Head of caudate nucleus (tissue), 42 donors: ENCODE measurements at regions not wholly inside any gene's neighbourhood (a gene's known extent, or its start where the extent isn't known, plus 50 kb on each side); places are given as distances from the start of the nearest gene placed in this dataset.
A peak's percentile ranks its signal among the peaks of the same experiment; 100 is the strongest.

ENCODE experiments used
- DNase-seq, 42 donors: peaks; one replicate each; pipeline versions ENCODE4 v3.0.0 to v3.0.0-alpha.2; 2020 to 2021; ENCODE audit warnings: mixed read lengths in 7 of 42
- intact Hi-C: fragments of 100-400 bp; cut with DNase I; formaldehyde crosslinking; loops from one replicate; pipeline ENCODE4 v1.15.0; 2022

DNA sequence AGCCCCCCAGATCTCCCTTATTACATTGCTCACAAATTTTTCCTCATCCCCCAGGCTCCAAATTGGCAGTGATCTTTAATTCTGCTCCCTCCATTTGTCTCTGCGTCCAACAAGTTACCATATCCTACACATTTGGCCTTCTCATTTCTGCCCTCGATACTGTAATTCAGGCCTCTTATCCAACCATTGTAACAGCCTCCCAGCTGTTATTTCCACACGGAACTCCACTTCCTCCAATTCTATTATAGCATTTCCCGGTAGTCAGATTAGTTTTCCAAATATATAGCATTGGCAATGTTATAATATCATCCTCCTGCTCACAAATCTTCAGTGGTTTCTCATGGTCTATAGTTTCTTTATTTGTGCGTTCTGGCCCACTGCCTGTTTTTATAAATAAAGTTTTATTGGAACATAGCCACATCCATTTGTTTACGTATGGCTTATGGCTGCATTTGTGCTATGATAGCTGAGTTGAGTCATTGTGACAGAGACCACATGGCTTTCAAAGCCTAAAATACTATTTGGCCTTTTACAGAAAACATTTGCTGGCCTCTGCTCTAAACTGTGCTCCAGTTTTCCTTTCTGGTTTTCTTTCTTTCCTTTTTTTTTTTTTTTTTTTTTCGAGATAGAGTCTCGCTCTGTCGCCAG, 126.5 kb upstream of the ZNF438 start:
- DNase-seq, result no peak
- intact Hi-C loops, result no loop called here

DNA sequence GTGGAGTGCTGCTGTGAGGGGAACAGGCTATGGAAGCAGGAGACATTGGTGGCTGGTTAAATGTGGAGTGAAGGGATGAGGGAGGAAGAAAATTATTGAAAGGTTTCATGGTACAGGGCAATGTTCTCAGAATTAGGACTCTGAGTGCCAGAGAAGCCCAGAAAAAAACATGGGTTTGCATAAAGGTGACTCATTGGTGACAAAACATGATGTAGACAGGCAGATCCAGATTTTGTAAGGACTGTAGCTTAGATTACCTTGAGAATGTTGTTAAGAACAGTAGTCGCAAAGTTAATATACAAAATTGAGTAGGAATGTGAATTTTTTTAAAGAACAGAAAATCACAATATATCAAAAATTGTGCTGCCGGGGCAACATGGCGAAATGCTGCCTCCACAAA, 134.9 kb upstream of the ZNF438 start:
- intact Hi-C loops, result no loop called here
- DNase-seq, result no peak

DNA sequence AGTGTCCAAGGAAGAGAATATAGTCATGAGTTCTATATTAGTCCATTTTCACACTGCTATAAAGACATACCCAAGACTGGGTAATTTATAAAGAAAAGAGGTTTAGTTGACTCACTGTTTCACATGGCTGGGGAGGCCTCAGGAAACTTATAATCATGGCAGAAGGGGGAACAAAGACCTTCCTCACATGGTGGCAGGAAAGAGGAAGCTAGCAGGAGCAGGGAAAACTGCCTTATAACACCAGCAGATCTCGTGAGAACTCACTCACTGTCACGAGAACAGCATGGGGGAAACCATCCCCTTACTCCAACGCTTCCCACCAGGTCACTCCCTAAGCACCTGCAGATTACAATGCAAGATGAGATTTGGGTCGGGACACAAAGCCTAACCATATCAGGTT, 139.0 kb upstream of the ZNF438 start:
- intact Hi-C loops, result no loop called here
- DNase-seq, result no peak

DNA sequence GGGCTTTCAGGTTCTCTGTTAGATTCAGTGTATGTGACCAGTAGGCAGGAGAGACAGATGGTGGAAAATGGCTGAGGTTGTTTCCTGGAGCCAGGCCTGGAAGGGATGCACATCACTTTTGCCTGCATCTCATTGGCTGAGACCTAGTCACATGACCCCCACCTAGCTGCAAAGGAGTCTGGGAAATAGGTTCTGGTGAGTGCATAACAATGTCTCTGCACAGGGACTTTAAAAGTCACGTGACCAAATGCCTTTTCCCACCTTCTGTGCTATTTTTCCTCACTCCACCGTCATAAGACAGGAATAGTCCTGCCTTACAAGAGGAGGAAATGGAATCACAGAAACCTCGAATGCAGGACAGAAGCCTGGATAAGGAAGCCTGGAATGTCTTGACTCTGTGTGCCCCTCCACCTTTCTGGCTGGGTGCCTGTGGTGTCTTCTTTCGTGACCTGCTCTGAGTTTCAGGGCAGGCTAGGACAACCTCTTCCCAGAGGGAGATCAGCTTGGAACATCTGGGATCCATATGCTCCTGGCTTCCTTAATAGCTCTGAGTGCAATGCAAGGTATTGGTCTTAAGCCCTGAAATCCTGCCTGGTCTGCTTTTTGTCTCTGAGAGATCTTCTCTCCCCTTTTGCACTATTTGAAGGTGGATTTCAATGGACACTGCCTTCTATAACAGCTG, 139.9 kb upstream of the ZNF438 start:
- no peak for DNase-seq

DNA sequence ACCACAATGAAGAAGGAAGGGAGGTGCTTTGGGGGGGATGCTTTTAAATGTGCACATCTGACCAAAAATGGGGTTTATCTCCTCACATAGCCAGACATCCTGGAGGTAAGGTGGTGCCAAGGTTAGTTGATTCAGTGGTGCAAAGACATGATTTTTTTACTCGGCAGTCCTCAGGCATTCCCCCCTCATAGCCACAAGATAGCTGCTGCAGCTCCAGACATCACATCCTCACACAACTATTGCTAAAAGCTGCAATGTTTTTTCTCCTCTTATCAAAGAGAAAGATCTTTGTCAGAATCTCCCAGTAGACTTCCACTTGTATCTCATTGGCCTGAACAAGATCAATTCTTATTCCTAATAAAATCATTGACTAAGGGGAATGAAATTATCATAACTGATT, 141.3 kb upstream of the ZNF438 start:
- DNase-seq, result no peak
- intact Hi-C loops, result no loop called here

More for the DNA sequence above, 139.9 kb upstream of the ZNF438 start:
- intact Hi-C loops, result no loop called here

DNA sequence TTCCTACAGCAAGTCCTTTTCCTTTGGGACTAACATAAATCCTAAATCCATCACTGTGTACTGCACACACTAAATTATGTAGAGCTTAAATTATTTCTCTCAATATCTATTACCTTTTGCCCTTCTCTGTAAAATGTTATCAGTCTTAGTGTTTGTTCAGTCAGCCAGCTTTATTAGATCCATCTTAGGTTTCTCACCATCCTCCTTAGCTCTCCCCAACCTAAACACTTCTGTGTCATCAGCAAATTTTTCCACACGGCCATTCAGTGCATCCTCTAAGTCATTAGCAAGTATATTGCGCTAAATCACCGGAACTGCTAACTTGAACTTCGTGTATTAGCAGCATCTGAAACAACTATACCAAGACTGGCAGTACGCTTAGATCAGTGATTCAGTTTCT, 142.1 kb upstream of the ZNF438 start:
- intact Hi-C loops, result no loop called here
- no peak for DNase-seq

DNA sequence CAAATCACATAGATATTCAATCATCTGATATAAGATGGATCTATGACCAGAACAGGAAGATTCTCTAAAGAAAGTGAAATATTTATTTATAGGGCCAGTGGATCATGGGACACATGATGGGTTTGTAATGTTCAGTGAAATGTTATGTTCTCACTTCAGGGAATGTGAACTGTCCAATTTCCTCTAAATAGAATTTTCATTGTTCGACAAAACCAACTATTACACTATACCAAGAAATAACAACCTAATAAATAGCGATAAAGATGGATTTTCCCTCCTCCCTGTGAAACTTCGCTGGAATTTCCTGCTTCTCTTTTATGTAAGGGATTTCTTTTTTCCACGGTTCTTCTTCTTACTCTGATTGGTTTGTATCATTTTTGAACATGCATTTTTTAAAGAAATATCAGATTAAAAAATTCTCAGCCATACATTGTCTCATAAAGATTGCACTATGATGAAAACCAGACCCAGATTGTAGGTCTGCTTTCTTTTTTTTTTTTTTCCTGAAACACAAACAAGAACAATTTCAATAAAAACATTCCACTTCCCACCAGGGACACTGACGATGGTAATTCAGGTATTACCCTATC, 139.8 kb upstream of the ZEB1 start:
- no peak for DNase-seq
- intact Hi-C loops, result no loop called here

DNA sequence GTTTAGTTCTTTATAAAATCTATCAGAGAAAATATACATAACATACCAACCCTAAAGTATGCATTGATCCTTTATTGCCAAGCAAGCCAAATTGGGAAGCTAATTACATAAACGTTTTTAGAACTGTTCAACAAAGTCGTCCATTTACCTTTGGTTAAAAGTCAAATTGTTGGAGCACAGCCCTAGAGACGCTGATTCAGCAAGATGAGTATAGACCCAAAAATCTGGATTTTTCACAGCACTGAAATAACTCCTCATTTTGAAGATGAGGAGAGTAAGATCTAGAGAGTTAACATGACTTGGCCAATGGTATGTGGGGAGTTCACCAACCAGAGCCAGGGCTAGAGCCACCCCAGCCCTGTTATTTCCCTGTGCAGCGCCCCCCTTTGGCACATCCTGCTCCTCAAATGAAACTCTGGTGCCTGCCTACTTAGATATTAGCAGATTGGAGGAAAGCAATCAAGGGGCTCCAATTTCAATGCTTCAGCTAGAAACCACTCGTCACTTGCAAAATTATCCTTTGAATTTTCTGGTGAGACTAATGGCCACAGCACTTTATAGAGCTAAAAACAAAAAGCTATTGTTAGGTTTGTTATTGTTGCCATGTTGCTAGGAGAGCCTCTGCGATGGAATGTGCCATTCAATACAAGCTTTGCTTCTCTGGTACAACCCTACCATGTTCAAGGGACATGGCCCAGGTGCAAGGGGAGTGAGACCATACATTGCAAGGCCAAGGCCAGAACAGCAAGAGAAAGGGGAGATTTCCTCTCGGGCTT, 132.6 kb upstream of the ZEB1 start:
- intact Hi-C loops, result no loop called here
- DNase-seq, result no peak

DNA sequence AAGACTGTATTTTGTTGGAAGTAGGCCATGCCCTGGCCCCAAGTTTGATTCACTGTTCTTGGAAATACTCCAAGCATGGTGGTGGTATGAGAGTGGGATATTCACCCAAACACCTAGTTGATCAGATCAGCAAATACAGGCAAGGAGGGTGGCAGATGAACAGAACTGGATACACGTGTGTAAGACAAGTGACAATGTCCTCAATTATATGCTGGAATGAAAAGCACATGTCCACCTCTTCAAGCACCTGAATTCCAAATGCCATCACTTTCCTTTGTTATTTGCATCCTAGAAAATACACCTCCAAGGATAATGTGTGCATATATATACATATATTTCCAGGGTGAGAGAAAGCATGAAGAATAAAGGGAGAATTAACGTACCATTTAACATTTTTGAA, 131.8 kb upstream of the ZEB1 start:
- intact Hi-C loops, result no loop called here
- no peak for DNase-seq

DNA sequence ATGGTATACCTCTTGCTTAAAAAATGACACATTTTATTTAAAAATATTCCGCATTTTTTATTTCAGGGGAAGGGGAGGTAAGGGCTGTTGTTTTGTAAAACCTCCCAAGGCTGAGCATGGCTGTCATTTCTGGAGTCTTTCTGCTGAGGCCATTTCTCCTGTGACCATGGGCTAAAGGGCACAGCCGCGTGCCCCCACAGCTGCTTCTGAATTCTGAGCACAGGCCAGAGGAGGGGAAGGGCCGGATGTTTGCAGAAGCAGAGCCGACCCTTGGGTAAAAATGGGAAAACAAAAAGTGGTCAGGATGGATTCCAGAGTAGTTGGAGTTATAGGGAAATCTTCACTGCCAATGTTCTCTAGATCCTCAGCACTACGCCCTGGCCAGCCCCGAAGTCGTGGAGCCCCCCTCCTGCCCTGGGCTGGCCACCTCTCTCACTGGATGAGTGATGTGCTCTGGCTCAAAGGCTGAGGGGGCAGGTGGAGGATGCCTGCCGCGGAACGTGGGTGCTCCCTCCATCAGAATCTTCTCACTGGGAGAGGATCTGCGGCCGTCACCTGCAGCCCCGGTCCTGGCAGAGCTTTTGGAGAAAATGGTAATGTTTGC, 131.3 kb upstream of the ZEB1 start:
- no peak for DNase-seq
- intact Hi-C loops, result no loop called here

DNA sequence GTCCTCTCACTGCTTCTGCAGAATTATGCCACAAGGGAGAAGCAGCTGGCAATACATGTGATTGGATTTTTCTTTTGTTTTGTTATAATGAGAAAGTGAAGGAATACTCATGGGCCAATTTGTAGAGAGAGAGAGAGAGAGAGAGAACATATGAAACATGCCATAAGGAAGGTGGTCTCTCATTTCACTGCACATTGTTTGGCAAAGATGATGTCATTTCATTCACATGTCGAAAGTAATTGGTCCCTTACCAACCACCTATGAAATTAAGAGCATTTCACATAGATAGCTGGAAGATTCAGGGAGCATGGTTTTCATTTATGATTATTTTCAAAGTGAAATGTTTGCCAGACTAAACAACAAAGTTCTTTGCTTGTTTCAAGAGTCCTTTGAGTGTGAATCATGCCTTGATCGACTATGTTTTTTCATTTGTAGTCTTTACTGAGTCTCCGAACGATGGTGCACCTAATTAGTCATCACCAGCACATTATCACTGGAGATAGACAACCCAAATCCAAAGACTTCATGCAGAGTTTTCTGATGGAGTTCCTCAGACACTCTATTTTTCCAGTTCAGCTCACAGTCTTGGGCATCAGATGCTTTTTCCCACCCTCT, 130.1 kb upstream of the ZEB1 start:
- DNase-seq, result no peak
- intact Hi-C loops, result no loop called here

DNA sequence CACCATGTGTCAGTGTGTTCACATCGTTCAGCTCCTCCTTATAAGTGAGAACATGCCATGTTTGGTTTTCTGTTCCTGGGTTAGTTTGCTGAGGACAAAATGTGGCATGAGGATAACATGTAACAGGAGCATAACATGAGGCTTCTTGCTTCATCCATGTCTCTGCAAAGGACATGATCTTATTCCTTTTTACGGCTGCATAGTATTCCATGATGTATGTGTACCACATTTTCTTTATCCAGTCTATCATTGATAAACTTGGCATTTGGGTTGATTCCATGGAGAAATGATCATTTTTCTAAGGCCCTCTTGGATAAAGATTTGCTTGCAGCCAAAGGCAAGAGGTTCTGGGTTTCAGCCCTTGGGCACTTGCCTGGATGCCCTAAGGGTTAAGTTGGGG, 128.5 kb upstream of the ZEB1 start:
- DNase-seq, result no peak
- intact Hi-C loops, result no loop called here

DNA sequence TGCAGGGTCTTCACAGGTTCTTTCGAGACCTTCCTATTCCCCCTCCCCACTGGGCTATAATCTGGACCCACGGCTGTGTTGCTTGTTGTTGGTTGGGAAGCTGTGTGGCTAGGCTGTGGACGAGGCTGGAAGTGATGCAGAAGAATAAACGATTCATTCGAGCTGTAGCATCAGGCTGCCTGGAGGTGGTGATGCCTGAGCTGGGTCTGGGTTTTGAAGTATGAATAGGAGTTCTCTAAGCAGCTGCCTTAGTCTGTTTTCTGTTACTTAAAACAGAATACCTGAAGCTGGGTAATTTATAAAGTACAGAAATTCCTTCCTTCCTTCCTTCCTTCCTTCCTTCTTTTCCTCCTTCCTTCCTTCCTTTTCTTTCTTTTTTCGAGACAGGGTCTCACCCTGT, 126.5 kb upstream of the ZEB1 start:
- no peak for DNase-seq
- intact Hi-C loops, result no loop called here

DNA sequence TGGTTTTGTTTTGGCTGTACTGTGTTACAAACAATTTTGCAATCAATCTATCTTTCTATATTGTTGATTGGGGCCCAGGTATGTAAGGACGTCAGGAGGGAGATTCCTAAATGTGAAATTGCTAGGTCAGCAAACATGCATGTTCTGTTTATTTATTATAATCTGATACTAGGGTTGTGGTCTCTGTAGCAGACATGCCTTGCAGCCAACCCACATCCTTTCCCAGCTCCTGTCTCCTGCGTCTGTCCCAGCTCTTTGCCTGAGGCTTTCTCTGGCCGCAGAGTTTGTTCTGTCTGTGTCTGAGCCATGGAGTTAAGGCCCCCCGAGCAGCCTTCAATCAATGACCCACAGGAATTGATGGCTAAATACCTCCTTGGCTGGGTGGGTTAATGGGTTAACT, 124.0 kb upstream of the ZEB1 start:
- intact Hi-C loops, result no loop called here
- no peak for DNase-seq

DNA sequence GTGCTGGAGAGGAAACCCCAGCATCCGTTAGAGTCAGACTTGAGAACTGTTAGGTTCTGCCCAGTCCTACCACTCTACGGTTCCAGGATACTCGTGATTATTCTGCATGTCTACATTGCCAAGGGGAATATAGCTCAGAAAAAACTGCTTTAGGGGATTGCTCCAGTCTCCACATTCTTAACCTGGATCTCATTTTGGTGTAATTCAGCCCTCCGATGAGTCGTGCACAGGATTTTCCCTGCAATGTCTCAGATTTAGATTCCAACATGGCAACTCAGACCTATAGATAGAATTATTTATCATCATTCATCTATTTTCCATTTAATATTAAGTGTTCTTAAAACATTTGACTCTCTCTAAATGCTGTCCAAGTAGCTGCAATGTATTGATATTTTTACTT, 121.1 kb upstream of the ZEB1 start:
- no peak for DNase-seq
- intact Hi-C loops, result no loop called here

DNA sequence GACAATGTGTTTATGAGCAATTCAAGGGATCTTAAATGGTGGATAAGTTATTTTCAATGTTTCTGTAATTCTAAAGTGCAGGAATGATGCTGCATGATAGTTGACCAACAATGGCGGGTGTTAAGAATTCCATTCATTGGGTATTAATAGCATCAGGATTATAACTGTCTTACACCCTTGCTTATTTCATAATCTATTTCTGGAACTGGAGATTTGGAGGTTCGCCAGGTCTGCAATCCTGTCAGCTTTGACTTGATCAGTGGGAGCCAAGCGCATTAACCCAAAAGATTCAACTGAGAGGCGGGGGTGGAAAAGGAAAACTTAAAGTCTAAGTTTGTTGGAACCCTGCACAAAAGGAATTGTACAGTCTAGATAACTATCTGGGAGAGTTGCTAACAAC, 114.9 kb upstream of the ZEB1 start:
- peak in 1 of 42 donors; percentile 6 for DNase-seq
- intact Hi-C loops, result no loop called here

DNA sequence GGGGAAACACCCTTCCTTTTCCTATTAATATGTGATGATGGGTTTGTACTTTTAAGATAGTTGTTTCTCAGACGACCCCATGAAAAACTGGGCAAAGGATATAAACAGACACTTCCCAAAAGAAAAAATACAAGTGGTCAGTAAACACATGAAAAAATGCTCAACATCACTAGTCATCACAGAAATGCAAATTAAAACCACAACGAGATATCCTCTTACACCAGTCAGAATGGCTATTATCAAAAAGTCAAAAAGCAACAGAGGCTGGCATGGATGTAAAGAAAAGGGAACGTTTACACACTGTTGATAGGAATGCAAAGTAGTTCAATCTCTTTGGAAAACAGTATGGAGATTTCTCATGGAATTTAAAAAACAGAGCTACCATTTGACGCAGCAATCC, 111.4 kb upstream of the ZEB1 start:
- intact Hi-C loops, result no loop called here
- no peak for DNase-seq

DNA sequence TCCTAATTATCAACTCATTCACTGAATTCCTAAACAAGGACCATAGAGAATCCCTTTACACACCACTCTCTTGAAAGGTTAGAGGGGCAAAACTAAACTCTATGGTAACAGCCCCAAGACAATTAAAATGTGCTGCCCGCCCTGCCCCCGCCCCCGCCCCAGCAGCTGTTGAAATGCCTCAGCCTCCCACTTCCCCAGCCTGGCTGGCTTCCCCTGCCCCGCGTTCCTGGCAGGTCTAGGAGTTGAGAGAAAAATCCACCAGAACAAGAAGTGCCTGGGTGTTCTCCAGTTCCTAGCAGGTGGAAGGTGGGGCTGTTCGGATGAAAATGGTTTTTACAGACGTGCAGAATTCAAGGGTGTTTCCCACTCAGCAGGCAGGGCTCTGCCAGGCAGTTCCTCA, 109.5 kb upstream of the ZEB1 start:
- DNase-seq, result no peak
- intact Hi-C loops, result no loop called here

DNA sequence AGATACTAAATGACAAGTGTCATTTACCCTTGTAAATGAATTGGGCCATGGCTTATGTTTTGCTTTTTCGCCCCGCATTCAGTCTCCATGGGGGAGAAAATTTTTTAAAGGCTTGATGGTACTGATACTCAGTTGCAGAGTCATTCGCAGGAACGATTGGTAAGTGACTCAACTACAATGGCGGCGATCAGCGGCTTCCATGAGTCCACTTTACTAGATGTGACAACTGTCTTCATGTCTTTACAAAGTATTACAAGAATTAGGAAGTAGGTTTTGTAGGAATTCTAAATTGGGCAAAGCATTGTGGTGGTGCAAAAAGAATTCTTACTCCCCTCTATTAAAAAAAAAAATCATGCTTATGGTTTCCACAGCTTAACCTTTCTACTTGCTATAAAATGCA, 108.8 kb upstream of the ZEB1 start:
- DNase-seq, result no peak
- intact Hi-C loops, result no loop called here

DNA sequence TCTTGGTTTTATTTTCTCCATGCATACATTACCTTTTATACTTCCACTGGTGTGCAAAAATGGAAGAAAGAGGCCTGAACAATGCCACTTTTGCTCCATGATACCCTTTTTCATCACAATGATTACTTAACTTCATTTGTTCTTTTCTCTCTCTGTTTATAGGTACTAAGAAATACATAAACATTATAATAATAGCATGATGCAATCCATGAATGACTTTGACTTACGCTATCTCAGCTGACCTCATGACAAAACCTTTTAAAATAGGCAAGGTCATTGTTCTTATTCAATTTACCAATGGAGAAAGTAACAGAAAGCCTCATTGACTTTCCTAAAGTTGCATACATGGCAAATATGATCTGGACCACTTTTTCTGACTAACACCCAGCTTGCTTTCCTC, 105.1 kb upstream of the ZEB1 start:
- DNase-seq, result no peak
- intact Hi-C loops, result no loop called here
